ENCODE measurements at regions not wholly inside any gene's neighbourhood (a gene's known extent, or its start where the extent isn't known, plus 50 kb on each side); places are given as distances from the start of the nearest gene placed in this dataset.

DNA sequence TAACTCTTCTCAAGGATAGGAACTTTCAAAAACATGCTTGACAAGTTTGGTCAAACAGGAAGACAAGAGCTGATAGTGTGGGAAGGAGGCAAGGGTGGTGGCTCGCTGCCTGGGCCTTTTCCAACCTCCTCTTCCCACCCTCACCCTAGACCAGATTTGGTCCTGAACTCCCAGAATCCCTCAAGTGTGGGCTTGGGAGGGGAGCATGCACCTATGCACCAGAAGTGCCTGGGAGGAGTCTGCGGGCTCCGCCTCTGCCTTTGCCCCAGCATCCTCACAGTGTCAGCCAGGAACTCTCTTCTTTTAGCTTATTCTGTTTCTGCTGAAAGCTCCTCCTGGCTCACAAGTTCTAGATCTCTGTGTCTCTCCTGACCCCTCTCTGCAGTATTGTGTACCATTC lies 126.2 kb upstream of the MRPS22 start:
- TF ChIP-seq POLR2A (IDR thresholded peaks at IDR 0.05) = no peak
- TF ChIP-seq, protein P1, sequence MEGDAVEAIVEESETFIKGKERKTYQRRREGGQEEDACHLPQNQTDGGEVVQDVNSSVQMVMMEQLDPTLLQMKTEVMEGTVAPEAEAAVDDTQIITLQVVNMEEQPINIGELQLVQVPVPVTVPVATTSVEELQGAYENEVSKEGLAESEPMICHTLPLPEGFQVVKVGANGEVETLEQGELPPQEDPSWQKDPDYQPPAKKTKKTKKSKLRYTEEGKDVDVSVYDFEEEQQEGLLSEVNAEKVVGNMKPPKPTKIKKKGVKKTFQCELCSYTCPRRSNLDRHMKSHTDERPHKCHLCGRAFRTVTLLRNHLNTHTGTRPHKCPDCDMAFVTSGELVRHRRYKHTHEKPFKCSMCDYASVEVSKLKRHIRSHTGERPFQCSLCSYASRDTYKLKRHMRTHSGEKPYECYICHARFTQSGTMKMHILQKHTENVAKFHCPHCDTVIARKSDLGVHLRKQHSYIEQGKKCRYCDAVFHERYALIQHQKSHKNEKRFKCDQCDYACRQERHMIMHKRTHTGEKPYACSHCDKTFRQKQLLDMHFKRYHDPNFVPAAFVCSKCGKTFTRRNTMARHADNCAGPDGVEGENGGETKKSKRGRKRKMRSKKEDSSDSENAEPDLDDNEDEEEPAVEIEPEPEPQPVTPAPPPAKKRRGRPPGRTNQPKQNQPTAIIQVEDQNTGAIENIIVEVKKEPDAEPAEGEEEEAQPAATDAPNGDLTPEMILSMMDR (IDR thresholded peaks at IDR 0.05) = no peak
